GM06990 (cell line): ENCODE measurements at regions not wholly inside any gene's neighbourhood (a gene's known extent, or its start where the extent isn't known, plus 50 kb on each side); places are given as distances from the start of the nearest gene placed in this dataset.
A peak's percentile ranks its signal among the peaks of the same experiment; 100 is the strongest.

Experiments used
- DNase-seq: peaks from one replicate; pipeline ENCODE4 v3.0.0-alpha.2; 2011; ENCODE audit not compliant: insufficient read length; ENCODE audit errors: extremely low read depth
- H3K27me3 ChIP-seq: replicated peaks from 2 replicates; pipeline ENCODE4 v1.6.0; 2011; ENCODE audit warnings: low read length; ENCODE audit not compliant: control insufficient read depth, insufficient read depth
- H3K36me3 ChIP-seq: 2 replicates; pipeline ENCODE4 v1.5.1; 2011; ENCODE audit warnings: low read length; ENCODE audit not compliant: control insufficient read depth, insufficient read depth
- H3K4me3 ChIP-seq: replicated peaks from 2 replicates; pipeline ENCODE4 v1.5.1; 2011; ENCODE audit warnings: low read depth, mild to moderate bottlenecking, control low read depth, low read length
- CTCF ChIP-seq: IDR thresholded peaks from 2 replicates; pipeline ENCODE4 v1.5.1; 2011; ENCODE audit warnings: low read length, control low read depth, mild to moderate bottlenecking, inconsistent platforms; ENCODE audit not compliant: insufficient read depth, poor library complexity, severe bottlenecking

DNA sequence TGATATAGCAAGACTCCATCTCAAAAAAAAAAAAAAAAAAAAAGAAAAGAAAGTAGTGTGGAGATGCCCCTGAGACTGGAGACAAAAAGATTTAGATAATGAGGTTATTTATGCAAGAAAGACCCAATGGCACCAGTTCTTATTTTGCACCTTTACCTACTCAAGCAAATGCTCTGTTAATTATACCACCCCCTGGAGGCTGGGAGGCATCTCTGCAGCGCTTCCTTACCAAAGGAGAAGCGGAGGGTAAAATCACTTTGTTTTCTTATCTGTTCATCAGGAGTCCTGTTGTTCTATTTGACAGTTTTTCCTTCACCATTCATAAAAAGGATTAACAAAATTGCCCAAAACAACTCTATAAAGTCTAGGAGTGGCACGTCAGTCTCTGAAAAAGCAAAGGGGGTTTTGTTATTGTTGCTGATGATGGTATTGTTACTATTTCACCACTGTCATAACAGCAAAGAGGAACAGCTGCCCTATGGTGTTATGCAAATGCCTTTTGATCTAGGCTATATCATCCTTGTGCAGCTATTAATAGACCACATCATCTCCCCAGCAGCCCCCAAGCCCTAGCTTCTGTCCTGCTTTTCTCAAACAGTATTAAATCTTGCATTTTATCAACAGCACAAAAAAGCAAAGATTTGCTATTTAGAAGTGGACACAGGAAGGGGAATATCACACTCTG lies 174.0 kb downstream of the PALM2AKAP2 start:
- Histone ChIP-seq H3K36me3 (no peaks in the 10 kb centered on the region), H3K27me3 (no peaks in the 10 kb centered on the region), H3K4me3 (no peak overlapping the region)
- peak; percentile 25 for TF ChIP-seq CTCF
- no peak for DNase-seq

DNA sequence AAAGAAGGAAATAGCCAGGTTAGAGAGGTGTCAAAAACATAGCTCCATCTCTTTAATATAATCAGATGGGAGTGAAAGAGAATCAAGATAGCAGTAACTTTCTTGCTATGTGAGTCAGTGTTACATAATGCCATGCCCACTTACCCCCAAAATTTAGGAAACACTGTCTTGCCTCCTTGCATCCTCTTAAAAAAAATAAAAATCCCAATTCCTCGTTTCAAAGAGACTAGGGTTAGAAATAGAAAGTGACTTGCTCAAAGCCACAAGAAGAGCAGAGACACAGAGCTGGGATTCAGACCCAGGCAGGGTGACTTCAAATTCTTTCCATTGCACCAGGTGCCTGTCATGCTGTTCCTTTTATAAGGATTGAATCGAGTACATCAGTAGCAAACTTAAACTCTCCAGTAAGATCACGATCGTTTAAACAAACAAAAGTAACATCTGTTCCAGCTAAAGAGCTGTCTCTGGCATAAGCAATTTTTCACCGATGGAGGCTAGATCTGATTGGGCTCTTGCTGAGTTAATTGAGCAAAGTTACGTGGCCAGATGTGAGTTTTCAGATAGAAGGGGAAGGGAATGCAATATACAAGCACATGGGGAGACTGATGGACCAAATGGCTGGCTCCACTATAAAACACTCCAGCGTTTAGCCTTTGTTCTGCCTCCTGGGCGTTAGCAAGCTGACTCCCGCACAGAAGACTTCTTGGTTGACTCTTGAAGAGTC lies 176.9 kb downstream of the PALM2AKAP2 start:
- Histone ChIP-seq H3K27me3 (no peaks in the 10 kb centered on the region), H3K36me3 (no peaks in the 10 kb centered on the region), H3K4me3 (no peak overlapping the region)
- no peak for TF ChIP-seq CTCF
- no peak for DNase-seq

- TF ChIP-seq CTCF, result no peak
- H3K36me3 ChIP-seq, result no peaks in the 10 kb centered on the region
- no peak overlapping the region for H3K4me3 ChIP-seq
- H3K27me3 ChIP-seq, result no peaks in the 10 kb centered on the region
- DNase-seq, result no peak
Observed at GRCh38 chr9:109959679-109960078, 179.7 kb downstream of the PALM2AKAP2 start.

- Histone ChIP-seq H3K4me3 (no peak overlapping the region), H3K36me3 (no peaks in the 10 kb centered on the region), H3K27me3 (no peaks in the 10 kb centered on the region)
- no peak for TF ChIP-seq CTCF
- DNase-seq, result no peak
Observed at GRCh38 chr9:109961626-109962025, 181.6 kb downstream of the PALM2AKAP2 start.

DNA sequence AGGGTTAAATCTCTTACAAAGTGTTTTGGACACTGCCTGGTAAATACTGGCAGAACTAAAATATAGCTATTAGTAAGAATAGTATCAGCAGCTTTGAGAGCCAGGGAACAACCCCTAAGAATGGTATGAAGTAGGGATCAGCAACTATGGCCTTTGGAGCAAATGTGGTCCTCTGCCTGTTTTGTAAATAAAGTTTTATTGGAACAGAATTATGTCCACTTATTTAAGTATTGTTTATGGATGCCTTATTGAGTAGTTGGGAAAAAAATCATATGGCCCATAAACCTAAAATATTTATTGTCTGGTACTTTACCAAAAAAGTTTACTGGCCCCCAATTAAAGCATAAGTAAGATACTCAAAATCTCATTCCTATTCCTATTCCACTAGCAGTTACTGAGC lies 182.2 kb downstream of the PALM2AKAP2 start:
- no peak for DNase-seq
- Histone ChIP-seq H3K27me3 (no peaks in the 10 kb centered on the region), H3K36me3 (no peaks in the 10 kb centered on the region), H3K4me3 (no peak overlapping the region)
- no peak for TF ChIP-seq CTCF
